HG03103 (cell line): ENCODE measurements at regions not wholly inside any gene's neighbourhood (a gene's known extent, or its start where the extent isn't known, plus 50 kb on each side); places are given as distances from the start of the nearest gene placed in this dataset.

Experiments
- ATAC-seq: cut with Tn5 transposase; IDR thresholded peaks from one replicate; pipeline ENCODE4 v1.9.1; 2021; ENCODE audit warnings: low read depth; ENCODE audit not compliant: unreplicated experiment

- peak; percentile 55 for ATAC-seq
These were observed 124.8 kb upstream of the RAD23B start for GRCh38 chr9:107158321-107158720.

GRCh38 chr9:107161338-107161737, 121.7 kb upstream of the RAD23B start:
- ATAC-seq, result no peak

GRCh38 chr9:107163370-107163769, 119.7 kb upstream of the RAD23B start:
- ATAC-seq, result no peak

GRCh38 chr9:107169796-107170195, 113.3 kb upstream of the RAD23B start:
- ATAC-seq, result no peak

DNA sequence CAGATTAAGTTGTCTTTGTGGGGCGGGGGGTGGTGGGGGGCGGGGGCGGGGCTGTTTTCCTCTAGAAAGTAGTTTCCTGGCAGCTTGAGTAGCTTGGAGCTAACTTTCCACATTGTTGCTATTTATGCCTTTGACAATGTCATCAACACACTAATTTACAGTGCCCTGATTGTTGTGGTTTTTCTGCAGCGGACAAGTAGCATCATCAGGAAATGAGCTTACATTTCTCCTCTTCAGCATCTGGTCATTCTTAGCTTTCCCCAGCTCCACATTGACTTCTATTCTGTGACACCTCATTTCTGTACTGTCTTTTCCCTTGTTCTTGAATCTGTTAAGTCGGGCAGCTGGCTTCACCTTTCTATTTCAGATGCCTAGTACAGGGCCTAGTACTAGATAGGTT, 112.3 kb upstream of the RAD23B start:
- no peak for ATAC-seq

DNA sequence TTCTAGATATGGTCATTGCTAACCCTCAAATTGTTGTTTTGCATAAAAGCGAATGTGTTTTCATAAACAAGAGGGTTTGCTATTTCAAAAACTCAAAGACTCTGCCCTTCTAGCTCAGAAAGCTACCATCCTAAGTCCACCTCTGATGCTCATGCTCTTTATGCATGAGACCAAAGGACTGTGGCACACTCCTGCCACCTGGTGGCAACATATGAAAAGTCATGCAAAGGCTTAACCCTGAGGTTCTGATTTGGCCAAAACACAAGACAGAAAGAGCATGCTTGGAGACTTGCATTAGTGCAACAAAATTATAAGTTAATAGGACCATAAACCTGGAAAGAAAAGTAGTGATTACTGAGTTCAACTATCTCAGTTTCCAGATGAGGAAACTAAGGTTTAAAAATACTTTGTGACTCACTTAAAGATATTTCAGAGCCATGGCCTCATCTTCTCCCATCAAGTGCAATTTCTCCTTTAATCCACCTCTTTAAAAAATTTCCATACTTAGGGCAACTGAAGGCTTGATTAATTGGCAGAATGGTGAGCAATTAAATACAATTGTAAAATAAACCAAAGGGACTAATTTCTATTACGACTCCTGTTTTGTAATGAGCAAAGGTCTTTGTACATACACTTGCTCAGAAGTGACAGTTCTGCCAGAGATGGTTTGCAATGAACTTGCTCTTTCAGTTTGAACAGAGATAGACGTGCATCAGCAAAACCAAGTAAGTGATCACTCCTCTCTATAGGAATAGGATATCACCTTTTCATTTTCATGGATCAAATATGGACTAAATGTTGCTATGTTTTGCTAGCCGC, 110.7 kb upstream of the RAD23B start:
- peak; percentile 63 for ATAC-seq

DNA sequence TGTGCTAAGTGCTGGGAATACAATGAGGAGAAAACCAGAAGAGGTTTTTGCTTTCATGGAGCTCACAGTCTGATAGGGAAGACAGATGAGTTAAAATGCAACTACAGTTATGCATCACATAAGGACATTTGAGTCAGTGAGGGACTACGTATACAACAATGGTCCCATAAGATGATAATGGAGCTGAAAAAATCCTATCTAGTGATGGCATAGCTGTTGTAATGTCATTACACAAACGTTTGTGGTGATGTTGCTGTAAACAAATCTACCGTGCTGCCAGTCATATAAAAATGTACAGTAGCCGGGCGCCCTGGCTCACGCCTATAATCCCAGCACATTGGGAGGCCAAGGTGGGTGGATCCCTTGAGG, 110.1 kb upstream of the RAD23B start:
- peak; percentile 55 for ATAC-seq

GRCh38 chr9:107173422-107174180, 109.5 kb upstream of the RAD23B start:
- no peak for ATAC-seq

DNA sequence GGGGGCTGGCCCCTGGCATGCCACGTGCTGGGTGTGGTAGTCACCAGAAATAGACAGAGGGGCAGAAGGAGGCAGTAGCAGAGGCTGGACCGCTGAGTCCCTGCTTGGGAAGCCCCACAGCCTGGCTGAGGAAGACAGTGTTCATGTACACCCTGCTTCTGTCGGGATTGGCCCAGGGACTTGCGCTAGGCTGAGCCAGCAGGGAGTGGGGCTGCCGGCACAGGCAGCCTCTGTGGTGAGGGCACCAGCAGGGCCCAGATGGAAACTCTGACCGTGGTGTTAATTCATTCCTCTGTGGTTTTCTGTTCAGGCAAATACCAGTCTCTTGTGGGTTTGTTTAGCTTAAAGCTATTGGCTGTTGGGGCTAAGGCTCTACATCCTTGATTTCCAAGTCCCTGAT, 108.6 kb upstream of the RAD23B start:
- no peak for ATAC-seq

DNA sequence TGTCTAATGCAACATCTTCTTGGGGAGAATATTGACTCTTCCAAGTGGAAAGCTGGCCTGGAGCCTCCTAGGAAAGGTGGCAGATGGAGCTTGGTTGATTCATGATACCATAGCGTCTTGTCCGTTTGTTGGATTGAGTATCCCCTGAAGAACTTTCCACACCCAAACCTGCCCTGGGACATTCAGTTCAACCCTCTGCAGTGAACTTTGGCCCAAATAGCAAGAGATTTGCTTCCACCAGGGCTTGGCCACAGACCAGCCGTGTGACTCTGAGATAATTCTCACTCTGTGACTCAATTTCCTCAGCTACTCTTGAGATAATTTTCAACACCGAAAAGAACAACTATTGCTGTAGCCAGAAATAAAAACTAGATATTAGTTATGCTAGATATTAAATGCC, 108.0 kb upstream of the RAD23B start:
- ATAC-seq, result no peak

DNA sequence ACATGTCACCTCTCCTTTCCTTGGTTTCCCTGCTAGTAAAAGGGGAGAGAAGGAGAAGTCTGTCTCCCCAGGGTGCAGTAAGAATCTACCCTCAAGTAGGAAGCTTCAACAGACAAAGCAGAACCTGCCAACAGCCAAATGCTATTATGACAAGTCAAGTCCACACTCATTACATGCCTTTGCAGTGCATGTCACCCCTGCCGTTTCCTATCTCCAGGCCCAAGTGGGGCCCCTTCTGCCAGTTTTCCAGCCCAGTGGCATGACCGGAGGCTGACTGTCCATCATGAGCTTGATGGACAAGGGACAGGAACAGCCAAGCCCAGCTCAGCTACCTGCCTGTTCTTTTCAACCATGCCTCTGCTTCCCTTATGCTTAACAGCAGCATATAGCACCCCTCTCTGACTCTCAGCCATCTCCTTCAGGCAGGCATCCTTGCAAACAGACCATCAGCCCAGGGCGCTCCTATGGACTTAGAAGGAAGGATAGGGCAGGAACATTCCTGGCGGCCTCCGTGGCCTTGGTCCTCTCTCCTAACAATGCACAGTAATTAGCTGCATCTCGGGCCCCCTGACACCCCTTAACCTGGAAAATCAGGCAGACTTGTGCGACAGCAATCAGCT, 107.2 kb upstream of the RAD23B start:
- ATAC-seq, result no peak

GRCh38 chr9:107176436-107177151, 106.5 kb upstream of the RAD23B start:
- ATAC-seq, result no peak

GRCh38 chr9:107177243-107177839, 105.7 kb upstream of the RAD23B start:
- no peak for ATAC-seq

- ATAC-seq, result no peak
These were observed 105.2 kb upstream of the RAD23B start for GRCh38 chr9:107177857-107178256.

DNA sequence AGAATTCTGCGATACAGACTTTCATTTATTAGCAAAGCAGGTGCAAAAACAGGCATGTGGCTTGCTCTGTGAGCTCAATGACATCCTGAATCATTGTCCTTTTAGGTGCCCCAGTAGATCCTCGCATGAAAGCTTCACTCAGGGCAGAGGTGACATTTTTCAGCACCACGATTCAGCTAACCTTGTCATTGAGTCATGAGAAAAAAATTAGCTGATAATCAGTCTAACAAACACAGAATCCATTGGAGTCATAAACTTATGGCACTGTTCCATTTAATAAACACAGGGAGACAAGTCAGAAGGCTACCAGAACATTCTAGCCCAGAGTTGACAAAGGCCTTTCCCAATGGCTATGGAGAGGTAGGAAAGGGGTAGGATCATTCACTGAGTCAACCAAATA, 104.8 kb upstream of the RAD23B start:
- no peak for ATAC-seq

DNA sequence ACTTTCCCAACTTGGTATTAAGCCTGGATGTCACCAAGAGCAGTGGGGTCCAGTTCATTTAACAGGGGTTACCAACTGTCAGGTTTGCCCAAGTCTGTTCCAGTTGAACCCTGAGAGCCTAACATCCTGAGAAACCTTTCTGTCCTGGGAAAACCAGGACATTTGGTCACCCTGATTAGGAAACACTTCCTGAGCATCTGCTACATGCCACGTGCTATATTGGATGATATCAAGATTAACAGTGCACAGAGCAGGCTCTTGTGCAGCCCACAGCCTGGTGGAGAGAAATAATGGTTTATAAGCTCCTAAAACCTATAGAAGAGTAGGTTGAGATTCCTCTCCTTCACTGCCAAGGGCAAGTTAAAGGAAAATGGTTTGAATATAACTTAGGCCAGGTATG, 102.9 kb upstream of the RAD23B start:
- no peak for ATAC-seq

DNA sequence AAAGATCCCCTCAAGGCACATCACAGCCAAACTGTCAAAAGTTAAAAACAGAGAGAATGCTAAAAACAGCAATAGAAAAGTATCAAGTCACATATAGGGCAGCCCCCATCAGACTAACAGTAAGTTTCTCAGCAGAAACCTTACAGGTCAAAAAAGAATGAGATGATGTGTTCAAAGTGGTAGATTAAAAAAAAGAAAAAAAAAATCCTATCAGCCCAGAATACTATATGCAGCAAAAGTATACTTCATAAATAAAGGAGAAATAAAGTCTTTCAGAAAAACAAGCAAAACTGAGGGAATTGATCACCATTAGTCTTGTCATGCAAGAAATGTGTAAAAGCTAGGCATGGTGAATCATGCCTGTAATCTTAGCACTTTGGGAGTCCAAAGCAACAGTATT, 99.9 kb upstream of the RAD23B start:
- ATAC-seq, result no peak

- no peak for ATAC-seq
These were observed 94.7 kb upstream of the RAD23B start for GRCh38 chr9:107188376-107188775.

DNA sequence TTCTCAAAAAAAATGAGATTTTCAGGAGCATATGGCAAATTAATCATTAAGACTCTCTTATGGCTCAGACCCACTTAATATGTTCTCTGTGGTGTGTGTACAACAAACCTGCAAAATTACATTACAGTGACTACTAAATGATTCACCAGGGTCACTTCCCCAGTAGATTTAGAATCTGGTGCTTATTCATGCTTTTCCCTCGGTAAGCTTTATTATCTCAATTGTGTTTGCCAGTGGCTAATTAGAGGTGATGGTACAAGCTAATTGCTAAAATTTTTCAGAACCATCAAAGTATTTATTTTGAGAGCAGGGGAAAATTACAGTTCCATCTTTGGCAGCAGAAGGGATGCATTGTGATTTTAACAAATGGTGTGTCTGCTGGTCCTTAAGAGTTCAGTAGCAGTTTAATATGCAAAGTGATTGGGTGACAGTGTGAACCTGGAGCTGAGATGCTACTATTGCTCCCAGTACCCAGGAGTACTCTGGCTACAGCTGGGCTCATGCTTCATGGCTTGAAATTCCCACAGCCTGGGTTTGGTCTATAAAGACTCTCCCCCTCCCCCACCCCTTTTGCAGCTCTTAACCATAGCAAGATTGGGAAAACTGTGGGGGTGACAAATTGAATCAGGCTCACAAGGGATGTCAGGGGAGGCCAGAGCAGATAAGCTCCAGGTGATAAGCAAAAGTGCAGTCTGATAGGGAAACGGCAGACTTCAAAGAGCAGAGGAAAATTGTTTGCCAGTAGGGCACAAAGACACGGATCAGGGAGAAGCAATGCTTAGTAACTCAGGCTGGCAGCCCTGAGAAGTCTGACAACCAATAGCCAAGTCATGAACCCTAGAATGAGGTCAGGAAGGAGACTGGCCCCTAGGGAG, 92.8 kb upstream of the RAD23B start:
- ATAC-seq, result no peak

DNA sequence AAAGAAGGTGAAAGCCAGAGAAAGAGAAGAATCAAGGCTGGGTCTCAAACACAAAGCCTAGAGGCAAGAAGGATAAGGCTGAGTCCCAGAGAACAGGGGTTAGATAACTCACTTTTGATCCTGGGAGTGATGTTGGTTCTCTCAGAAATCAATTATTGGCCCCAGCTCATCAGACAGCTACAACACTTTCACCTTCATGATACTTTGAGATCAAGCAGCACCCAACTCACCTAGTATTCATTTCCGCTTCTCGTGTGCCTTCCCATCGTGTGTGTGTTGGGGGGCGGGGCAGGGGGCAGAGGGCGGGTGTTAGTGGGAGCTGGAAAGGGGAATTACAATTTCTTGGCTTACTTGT, 92.2 kb upstream of the RAD23B start:
- ATAC-seq, result no peak
